HG02973 (cell line): ENCODE measurements at regions not wholly inside any gene's neighbourhood (a gene's known extent, or its start where the extent isn't known, plus 50 kb on each side); places are given as distances from the start of the nearest gene placed in this dataset.

Experiments used
- ATAC-seq: cut with Tn5 transposase; IDR thresholded peaks from one replicate; pipeline ENCODE4 v1.9.1; 2021; ENCODE audit warnings: moderate library complexity; ENCODE audit not compliant: unreplicated experiment

DNA sequence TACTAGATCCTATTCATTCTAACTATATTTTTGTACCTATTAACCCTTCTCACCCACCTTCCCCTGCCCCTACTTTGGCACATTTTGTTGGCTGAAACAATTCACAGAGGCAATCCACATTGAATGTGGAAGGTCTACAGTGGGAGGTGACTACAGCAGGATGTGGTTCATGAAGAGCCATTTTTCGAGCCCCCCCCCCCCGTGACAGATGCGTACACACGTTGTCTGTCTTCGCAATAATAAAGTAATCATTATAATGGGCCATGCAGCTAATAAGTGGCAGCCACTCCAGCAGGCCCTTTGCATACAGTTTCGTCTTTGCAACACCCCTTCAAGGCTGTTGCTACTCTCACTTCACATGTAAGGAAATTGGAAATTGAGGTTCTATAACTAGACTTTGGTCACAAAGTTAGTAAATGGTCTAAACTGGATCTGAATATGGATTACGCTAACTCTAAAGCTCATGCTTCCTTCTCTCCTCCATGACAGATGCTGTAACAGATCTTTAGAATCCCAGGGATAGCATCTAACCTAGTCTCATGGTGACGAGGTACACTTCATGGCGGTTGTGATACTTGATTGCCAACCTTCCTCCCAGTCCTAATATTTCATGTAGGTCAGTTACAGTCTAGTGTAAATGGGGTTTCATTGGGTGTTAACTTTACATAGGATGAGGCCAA lies 176.8 kb downstream of the MYCN start:
- ATAC-seq: no peak

DNA sequence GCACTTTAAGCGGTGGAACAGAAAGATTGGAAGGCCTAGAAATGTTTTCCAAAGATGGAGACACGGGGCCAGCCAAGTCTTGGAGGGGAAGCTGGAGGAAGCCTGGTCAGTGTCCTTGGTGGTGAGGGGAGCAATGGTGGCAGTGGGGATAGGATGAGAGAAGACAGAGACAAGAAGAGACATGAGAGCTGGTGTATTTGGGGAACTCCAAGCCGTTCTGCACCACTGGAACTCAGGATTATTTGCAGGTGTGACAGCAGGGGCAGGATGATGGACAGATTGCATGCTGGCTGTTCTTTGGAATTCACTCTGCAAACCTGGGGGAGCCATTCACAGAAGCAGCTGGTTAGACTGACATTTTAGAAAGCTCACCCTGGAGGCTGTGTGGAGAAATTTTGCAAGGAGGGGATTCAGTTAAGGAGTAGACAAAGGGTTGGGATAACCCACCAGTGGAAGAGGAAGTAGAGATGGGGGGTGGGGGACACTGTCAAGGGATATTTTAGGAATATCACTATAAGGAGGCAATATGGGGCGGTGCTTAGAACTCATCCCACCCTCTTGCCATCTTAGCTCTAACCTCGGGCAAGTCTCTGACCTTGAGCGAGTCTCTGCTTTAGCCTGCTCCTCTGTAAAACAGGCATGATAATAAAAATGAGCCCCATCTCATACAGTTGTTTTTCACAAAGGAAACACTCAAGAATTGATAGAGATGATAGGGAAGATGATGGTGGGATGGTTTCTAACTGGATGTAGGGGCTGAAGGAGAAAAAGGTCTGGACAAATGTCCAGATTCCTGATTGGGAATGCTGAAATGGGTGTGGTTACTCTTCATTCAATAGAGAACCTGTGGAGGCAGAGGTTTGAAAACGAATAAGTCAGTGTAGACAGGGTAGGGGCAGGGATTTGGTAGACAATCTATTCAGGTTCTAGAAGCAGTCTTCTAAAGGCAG lies 175.8 kb downstream of the MYCN start:
- ATAC-seq: no peak

DNA sequence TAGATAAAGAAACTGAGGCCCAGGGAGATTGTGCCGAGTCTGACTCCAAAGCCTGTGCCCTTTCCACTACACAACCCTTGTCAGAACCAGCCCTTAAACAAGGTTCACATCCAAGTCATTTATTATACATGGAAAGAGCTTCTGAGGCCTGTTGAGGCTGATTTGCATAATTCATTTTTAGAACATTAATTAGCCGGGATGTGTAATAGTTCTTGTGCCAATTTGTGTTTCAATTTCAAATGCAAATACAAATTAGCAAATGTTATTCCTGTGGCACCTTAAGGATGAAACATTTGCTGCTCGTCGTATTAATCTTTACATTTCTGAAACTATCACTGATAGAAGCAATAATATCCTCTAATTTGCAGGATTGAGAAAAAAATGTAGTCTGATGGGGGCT lies 174.9 kb downstream of the MYCN start:
- no peak for ATAC-seq

DNA sequence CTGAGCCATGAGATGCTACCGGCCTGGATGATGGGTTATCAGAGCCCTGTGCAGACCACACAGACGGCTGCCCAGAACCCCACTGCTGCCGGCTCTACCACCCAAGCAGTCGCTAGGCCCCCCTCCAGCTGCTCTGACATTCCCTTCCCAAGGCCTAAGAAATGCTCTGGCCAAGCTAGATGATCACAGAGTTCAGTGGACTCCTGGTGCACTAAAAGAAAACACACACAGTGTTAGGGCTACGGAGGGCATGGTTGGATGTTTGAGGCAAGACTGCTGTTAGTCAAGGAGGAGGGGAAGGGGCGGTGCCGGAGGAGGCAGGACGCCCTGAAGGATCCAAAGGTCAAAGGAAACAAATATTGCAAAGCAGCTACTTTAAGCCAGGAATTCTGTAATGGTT lies 174.5 kb downstream of the MYCN start:
- ATAC-seq: no peak

GRCh38 chr2:16114070-16114469 lies 173.7 kb downstream of the MYCN start:
- ATAC-seq: no peak

- ATAC-seq: no peak
Observed at GRCh38 chr2:16113568-16113967, 173.2 kb downstream of the MYCN start.

GRCh38 chr2:16112972-16113560 lies 172.7 kb downstream of the MYCN start:
- ATAC-seq: no peak

GRCh38 chr2:16112251-16112971 lies 172.1 kb downstream of the MYCN start:
- no peak for ATAC-seq

GRCh38 chr2:16111838-16112210 lies 171.5 kb downstream of the MYCN start:
- no peak for ATAC-seq

DNA sequence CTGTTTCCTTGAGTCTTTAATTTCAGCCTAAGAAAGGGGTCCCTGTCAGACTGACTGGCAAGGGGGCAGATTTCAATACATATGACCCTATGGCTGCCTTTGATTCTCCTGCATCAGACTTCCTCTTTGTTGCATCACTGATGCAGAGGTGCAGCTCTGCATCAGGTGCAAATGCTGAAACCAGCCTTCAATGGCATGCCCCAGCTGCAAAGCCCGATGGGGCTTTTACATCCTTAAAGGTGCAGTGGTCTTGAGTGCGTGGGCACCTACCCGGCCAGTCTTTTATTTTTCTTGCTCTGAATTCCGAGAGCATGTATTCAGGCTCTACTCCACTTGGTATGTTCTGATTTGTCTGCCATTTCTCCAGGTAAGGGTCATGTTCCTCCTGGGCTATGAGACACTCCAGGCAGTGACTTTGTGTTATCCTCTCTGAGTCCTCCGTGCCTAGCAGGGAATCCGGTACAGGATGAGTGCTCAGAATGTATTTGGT lies 169.5 kb downstream of the MYCN start:
- ATAC-seq: no peak

DNA sequence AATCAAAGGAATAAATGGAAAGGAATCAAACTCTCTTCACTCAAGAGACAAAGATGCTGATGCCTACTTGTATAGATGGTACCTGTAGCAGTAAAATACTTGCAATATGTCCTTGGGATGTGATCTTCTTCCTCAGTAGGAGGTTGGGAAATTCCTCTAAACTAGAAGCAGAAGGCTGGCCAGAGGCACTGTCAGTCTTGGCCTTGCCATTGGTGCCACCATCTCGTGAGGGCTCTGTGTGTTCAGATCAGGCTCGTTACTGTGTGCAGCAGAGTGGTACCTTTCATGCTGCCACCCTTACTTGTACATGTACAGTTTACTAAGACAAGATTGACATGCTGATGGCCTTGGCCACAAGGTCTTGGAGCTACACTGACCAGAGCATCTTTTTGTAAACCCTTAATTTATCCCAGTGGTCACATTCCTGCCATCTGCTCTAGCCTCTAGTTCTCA lies 169.0 kb downstream of the MYCN start:
- no peak for ATAC-seq

DNA sequence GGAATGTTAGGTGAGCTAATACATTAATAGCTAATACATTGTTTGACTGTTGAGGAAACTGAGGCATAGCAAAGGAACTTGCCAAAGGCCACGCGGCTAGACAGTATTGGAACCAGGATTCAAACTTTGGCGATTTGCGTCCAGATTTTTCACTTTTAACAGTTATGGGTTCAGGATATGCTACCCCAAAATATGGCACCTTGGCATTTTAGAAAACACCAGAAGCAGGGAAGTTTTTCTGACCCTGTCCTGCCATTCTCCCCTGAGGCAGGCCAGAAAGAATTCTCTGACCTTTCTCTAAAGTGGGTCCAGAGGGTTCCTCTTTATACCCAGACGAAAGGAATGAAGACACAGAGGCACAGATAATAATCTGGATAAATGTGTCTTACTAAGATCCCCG lies 166.9 kb downstream of the MYCN start:
- no peak for ATAC-seq

DNA sequence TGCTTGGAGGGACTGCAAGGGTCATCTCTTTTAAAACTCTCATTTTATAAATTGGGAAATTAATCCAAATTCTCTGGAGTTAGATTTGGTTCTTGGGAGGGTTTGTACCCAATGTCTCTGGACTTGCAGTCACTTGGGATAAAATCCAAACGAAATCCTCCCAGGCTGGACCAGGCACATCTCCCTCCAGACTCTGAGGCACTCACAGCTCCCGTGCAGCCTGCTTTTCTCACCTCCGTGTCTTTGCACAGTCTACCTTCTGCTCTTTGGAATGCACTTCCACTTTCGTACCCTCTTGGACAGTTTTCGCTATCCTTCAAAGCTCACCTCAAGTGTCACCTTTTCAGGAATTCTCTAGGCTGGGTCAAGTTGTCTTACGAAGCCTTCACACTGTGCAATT lies 166.3 kb downstream of the MYCN start:
- no peak for ATAC-seq

GRCh38 chr2:16105669-16106281 lies 165.4 kb downstream of the MYCN start:
- ATAC-seq: no peak

- no peak for ATAC-seq
Observed at GRCh38 chr2:16104949-16105668, 164.8 kb downstream of the MYCN start.

DNA sequence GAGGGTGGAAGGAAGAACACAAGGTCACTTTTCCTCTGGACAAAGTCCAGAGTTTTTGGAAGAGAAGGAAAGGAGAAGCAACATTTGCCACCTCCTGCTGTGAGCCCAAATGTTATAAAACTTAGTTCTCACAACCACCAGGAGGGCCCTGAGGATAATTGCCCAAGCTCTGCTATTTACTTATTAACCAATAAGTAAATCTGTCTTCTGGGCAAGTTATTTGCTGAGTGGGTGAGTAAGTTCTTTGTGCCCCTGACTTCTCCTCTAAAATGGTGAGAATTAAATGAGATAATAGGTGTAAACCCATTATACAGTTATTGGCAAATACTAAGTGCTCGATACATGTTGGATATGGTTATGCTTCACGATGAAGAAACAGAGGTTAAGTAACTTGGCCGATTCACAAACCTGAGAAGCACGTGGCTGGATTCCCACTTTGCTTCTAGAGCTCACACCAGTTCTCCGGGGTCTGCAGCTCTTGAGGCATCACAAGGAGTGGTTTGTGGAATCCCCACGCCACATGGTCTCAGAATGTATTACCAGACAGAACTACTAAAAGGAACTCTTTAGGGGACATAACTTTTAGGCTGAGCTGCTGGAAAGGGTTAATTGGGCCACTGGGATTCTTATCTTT lies 164.1 kb downstream of the MYCN start:
- no peak for ATAC-seq

GRCh38 chr2:16103614-16104314 lies 163.4 kb downstream of the MYCN start:
- no peak for ATAC-seq

DNA sequence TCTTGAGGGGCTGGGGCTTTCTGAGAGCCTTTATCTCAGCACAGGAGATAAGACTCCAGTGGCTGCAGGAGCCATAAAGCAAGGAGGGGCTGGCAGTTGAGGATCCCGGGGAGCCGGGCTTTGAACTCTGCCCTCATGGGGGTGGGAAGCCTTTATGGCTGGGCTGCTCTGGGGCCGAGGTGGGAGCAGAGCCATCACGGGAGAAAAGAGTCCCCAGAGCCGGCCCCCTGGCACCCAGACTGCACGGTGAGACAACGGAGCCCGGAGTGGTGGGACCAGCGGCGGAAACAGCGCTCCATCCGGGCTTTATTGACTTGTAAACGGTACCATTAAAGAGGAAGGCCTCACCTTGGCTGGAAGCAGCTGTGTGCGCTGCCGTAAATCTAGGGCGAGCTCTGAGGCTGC lies 162.6 kb downstream of the MYCN start:
- no peak for ATAC-seq
